H1 (cell line): ENCODE measurements at regions not wholly inside any gene's neighbourhood (a gene's known extent, or its start where the extent isn't known, plus 50 kb on each side); places are given as distances from the start of the nearest gene placed in this dataset.

ENCODE experiments used
- CTCF ChIA-PET: fragments of 300-600 bp; sonication (Branson Sonifier 250); formaldehyde crosslinking; loops from one replicate; lab custom pipeline; 2021; ENCODE audit not compliant: partially characterized antibody; lab: Charles Lee
- POLR2A ChIA-PET: fragments of 300-600 bp; sonication (Branson Sonifier 250); formaldehyde crosslinking; loops from one replicate; lab custom pipeline; 2021; ENCODE audit warnings: inconsistent platforms; ENCODE audit not compliant: partially characterized antibody; lab: Charles Lee
- DNase-seq, 2 experiments: peaks; one replicate each; pipeline versions ENCODE4 v3.0.0 to v3.0.0-alpha.2; 2010 to 2022; ENCODE audit warnings: low spot score in 2 of 2, low read depth in 1 of 2, mixed read lengths in 1 of 2
- FAIRE-seq: peaks from 2 replicates; lab custom pipeline; 2011; peaks lifted over from hg19 to GRCh38; lab: Jason Lieb, UNC
- H2AFZ ChIP-seq: 2 replicates; pipeline ENCODE4 v1.8.1; 2012; ENCODE audit warnings: low read length, inconsistent platforms
- H2AK5ac ChIP-seq: 2 replicates; pipeline ENCODE4 v1.6.1; 2013; ENCODE audit warnings: low read depth, low read length
- H2BK120ac ChIP-seq: replicated peaks from 2 replicates; pipeline ENCODE3; 2013; ENCODE audit warnings: low read depth, low read length, inconsistent platforms
- H2BK12ac ChIP-seq: 2 replicates; pipeline ENCODE4 v1.6.1; 2013; ENCODE audit warnings: low read depth, low read length
- H2BK15ac ChIP-seq: 2 replicates; pipeline ENCODE4 v1.6.1; 2013; ENCODE audit warnings: low read length
- H2BK20ac ChIP-seq: 2 replicates; pipeline ENCODE4 v1.6.1; 2013; ENCODE audit warnings: low read length
- H2BK5ac ChIP-seq: 2 replicates; pipeline ENCODE4 v1.6.1; 2013; ENCODE audit warnings: low read depth, low read length
- H3K14ac ChIP-seq: 2 replicates; pipeline ENCODE4 v1.6.1; 2013; ENCODE audit warnings: inconsistent platforms; ENCODE audit not compliant: insufficient read length
- H3K18ac ChIP-seq: 2 replicates; pipeline ENCODE4 v1.6.1; 2013; ENCODE audit warnings: low read length; ENCODE audit errors: extremely low read depth
- H3K23ac ChIP-seq: 2 replicates; pipeline ENCODE4 v1.6.1; 2013; ENCODE audit warnings: inconsistent platforms; ENCODE audit not compliant: insufficient read length
- H3K23me2 ChIP-seq: 2 replicates; pipeline ENCODE4 v1.6.1; 2013; ENCODE audit warnings: low read depth, low read length
- H3K27ac ChIP-seq: 2 replicates; pipeline ENCODE4 v1.6.1; 2011; ENCODE audit warnings: low read depth, low read length, inconsistent platforms
- H3K27me3 ChIP-seq, 4 experiments: replicated peaks in 1 of 4; 1 replicate in 1 of 4; 2 replicates in 3 of 4; pipeline versions ENCODE4 v1.6.1 to v1.8.1; 2011 to 2013; ENCODE audit warnings: low read length in 3 of 4, mild to moderate bottlenecking in 3 of 4, inconsistent platforms in 2 of 4, mixed read lengths in 2 of 4, moderate library complexity in 1 of 4; ENCODE audit not compliant: control insufficient read depth in 3 of 4, insufficient read depth in 3 of 4; ENCODE audit errors: extremely low read depth in 1 of 4
- H3K36me3 ChIP-seq, 4 experiments: 2 replicates each; pipeline versions ENCODE4 v1.6.1 to v1.8.1; 2011 to 2013; ENCODE audit warnings: mild to moderate bottlenecking in 4 of 4, low read length in 3 of 4, moderate library complexity in 2 of 4, control low read depth in 1 of 4, inconsistent platforms in 1 of 4; ENCODE audit not compliant: insufficient read depth in 4 of 4, control insufficient read depth in 2 of 4
- H3K4ac ChIP-seq: replicated peaks from 2 replicates; pipeline ENCODE3; 2013; ENCODE audit warnings: low read length, low read depth, mixed read lengths, inconsistent platforms; ENCODE audit not compliant: insufficient read length
- H3K4me1 ChIP-seq, 4 experiments: replicated peaks in 1 of 4; 1 replicate in 1 of 4; 2 replicates in 3 of 4; pipeline versions ENCODE4 v1.6.1 to v1.8.1; 2011 to 2013; ENCODE audit warnings: low read length in 3 of 4, inconsistent platforms in 2 of 4, mixed read lengths in 1 of 4; ENCODE audit not compliant: insufficient read depth in 4 of 4, control insufficient read depth in 3 of 4
- H3K4me2 ChIP-seq, 2 experiments: 2 replicates each; pipeline versions ENCODE4 v1.6.1 to v1.8.1; 2011 to 2013; ENCODE audit warnings: low read depth in 2 of 2, low read length in 2 of 2, control low read depth in 1 of 2, inconsistent platforms in 1 of 2, mild to moderate bottlenecking in 1 of 2; ENCODE audit not compliant: insufficient read depth in 1 of 2
- H3K4me3 ChIP-seq, 4 experiments: fragments of 200-600, 300-600 bp in 1 of 4; sonication (generic), shearing (Covaris generic), sonication (Bioruptor Twin) in 1 of 4; 2 replicates each; pipeline versions ENCODE4 v1.5.1 to v1.8.1; 2011 to 2016; ENCODE audit warnings: low read length in 4 of 4, low read depth in 3 of 4, control low read depth in 2 of 4, inconsistent platforms in 2 of 4, mild to moderate bottlenecking in 2 of 4, mixed read lengths in 1 of 4, moderate library complexity in 1 of 4; ENCODE audit not compliant: insufficient read depth in 2 of 4; ENCODE audit errors: extremely low read depth in 1 of 4
- H3K56ac ChIP-seq: replicated peaks from 2 replicates; pipeline ENCODE3; 2013; ENCODE audit warnings: low read depth, mild to moderate bottlenecking, mixed read lengths, low read length, inconsistent platforms; ENCODE audit not compliant: insufficient read length
- H3K79me1 ChIP-seq: 2 replicates; pipeline ENCODE4 v1.6.1; 2013; ENCODE audit warnings: low read depth, low read length, control low read depth
- H3K79me2 ChIP-seq, 2 experiments: 2 replicates each; pipeline versions ENCODE4 v1.6.1 to v1.8.1; 2012 to 2013; ENCODE audit warnings: low read length in 2 of 2, mild to moderate bottlenecking in 2 of 2, inconsistent platforms in 1 of 2; ENCODE audit not compliant: insufficient read depth in 2 of 2, control insufficient read depth in 1 of 2
- H3K9ac ChIP-seq, 4 experiments: replicated peaks in 1 of 4; 1 replicate in 1 of 4; 2 replicates in 3 of 4; pipeline versions ENCODE4 v1.6.1 to v1.8.1; 2011 to 2013; ENCODE audit warnings: low read depth in 3 of 4, low read length in 3 of 4, control low read depth in 2 of 4, mild to moderate bottlenecking in 2 of 4, moderate library complexity in 2 of 4, inconsistent platforms in 1 of 4; ENCODE audit errors: extremely low read depth in 1 of 4
- H3K9me3 ChIP-seq, 2 experiments: 2 replicates each; pipeline versions ENCODE4 v1.6.1 to v1.8.1; 2012 to 2013; ENCODE audit warnings: mild to moderate bottlenecking in 2 of 2, moderate library complexity in 2 of 2, control low read depth in 1 of 2, inconsistent platforms in 1 of 2, low read depth in 1 of 2, low read length in 1 of 2, mixed read lengths in 1 of 2; ENCODE audit not compliant: insufficient read depth in 2 of 2
- H4K20me1 ChIP-seq, 2 experiments: replicated peaks in 1 of 2; 2 replicates each; pipeline versions ENCODE3 to v1.8.1; 2011 to 2013; ENCODE audit warnings: inconsistent platforms in 2 of 2, low read length in 2 of 2, mild to moderate bottlenecking in 1 of 2; ENCODE audit not compliant: insufficient read depth in 2 of 2, control insufficient read depth in 1 of 2
- H4K5ac ChIP-seq: 2 replicates; pipeline ENCODE4 v1.6.1; 2013; ENCODE audit warnings: low read length, low read depth, mixed read lengths, inconsistent platforms; ENCODE audit not compliant: insufficient read length
- H4K8ac ChIP-seq: 2 replicates; pipeline ENCODE4 v1.8.0; 2013; ENCODE audit warnings: mild to moderate bottlenecking, moderate library complexity, low read length, inconsistent platforms; ENCODE audit not compliant: insufficient read depth; ENCODE audit errors: extremely low read depth
- H4K91ac ChIP-seq: replicated peaks from 2 replicates; pipeline ENCODE3; 2013; ENCODE audit warnings: low read length, mixed read lengths, inconsistent platforms; ENCODE audit not compliant: insufficient read length
- BRCA1 ChIP-seq: IDR thresholded peaks from 2 replicates; pipeline ENCODE4 v1.6.1; 2012; ENCODE audit warnings: low read depth, low read length, improper control_type of control experiment
- CEBPB ChIP-seq: IDR thresholded peaks from 2 replicates; pipeline ENCODE4 v1.6.1; 2012; ENCODE audit warnings: low read depth, low read length
- CHD2 ChIP-seq: IDR thresholded peaks from 2 replicates; pipeline ENCODE4 v1.6.1; 2012; ENCODE audit warnings: low read length, improper control_type of control experiment
- CTBP2 ChIP-seq: IDR thresholded peaks from 2 replicates; pipeline ENCODE4 v1.7.0; 2011; ENCODE audit warnings: borderline replicate concordance, mild to moderate bottlenecking, moderate library complexity, mixed read lengths, low read length; ENCODE audit not compliant: insufficient read depth, insufficient read length
- GTF2F1 ChIP-seq: IDR thresholded peaks from 2 replicates; pipeline ENCODE4 v1.6.1; 2012; ENCODE audit warnings: low read depth, low read length, improper control_type of control experiment, borderline replicate concordance
- KDM4A ChIP-seq: IDR thresholded peaks from one replicate; pipeline ENCODE4 v1.7.1; 2012; ENCODE audit warnings: low read depth, mild to moderate bottlenecking, moderate library complexity, low read length, inconsistent platforms; ENCODE audit not compliant: severe bottlenecking
- RAD21 ChIP-seq, 2 experiments: IDR thresholded peaks in 1 of 2; conservative IDR thresholded peaks in 1 of 2; 2 replicates each; pipeline ENCODE4 v1.6.1; 2011; ENCODE audit warnings: low read depth in 2 of 2, low read length in 2 of 2, improper control_type of control experiment in 1 of 2, inconsistent platforms in 1 of 2, mild to moderate bottlenecking in 1 of 2, moderate library complexity in 1 of 2
- RNF2 ChIP-seq: fragments of 200-900, 300-1000 bp; sonication (generic); IDR thresholded peaks from 2 replicates; pipeline ENCODE4 v1.7.1; 2016; ENCODE audit warnings: borderline replicate concordance, low read depth, mild to moderate bottlenecking, antibody characterized with exemption, low read length; ENCODE audit not compliant: poor library complexity, severe bottlenecking; ENCODE audit errors: missing control alignments
- SIX5 ChIP-seq: IDR thresholded peaks from 2 replicates; pipeline ENCODE4 v1.6.1; 2011; ENCODE audit warnings: mild to moderate bottlenecking, low read depth, low read length
- SP1 ChIP-seq: IDR thresholded peaks from 2 replicates; pipeline ENCODE4 v1.6.1; 2011; ENCODE audit warnings: low read depth, low read length
- TAF7 ChIP-seq: optimal IDR thresholded peaks from 2 replicates; pipeline ENCODE3; 2011; ENCODE audit warnings: low read depth, mild to moderate bottlenecking, inconsistent platforms, low read length, moderate library complexity, borderline replicate concordance
- USF2 ChIP-seq: IDR thresholded peaks from 2 replicates; pipeline ENCODE4 v1.6.1; 2011; ENCODE audit warnings: low read length, improper control_type of control experiment
- WGBS, 2 experiments: shearing (Covaris generic) in 1 of 2; methylation state at CpG; one replicate each; pipeline versions ENCODE4 v1.1.6 to v1.1.7; 2013 to 2015; ENCODE audit warnings: low lambda C conversion rate in 2 of 2, mixed read lengths in 2 of 2, inconsistent platforms in 1 of 2, low coverage in 1 of 2, missing lambda C conversion rate in 1 of 2; ENCODE audit not compliant: insufficient replicate concordance in 2 of 2, insufficient coverage in 1 of 2, insufficient read length in 1 of 2; ENCODE audit errors: extremely low coverage in 1 of 2, missing lambda C conversion rate in 1 of 2; 5-methylcytosine and 5-hydroxymethylcytosine counted together

- no peaks in the 10 kb centered on the region for H3K9me3 ChIP-seq
- H3K4me1 ChIP-seq: peaks cover 0 to 4% (median 2%) of the 10 kb centered on the region in 4 experiments; a peak in 2 of 7 replicates
- no peak overlapping the region for H2BK15ac ChIP-seq
- no peak overlapping the region for H3K4me2 ChIP-seq
- no peak overlapping the region for H4K8ac ChIP-seq
- POLR2A ChIA-PET: no interaction called here
- H4K20me1 ChIP-seq: no peaks in the 10 kb centered on the region
- no peak overlapping the region for H2BK120ac ChIP-seq
- no peak overlapping the region for H2BK12ac ChIP-seq
- no peak for FAIRE-seq
- H3K36me3 ChIP-seq: no peaks in the 10 kb centered on the region
- no peak overlapping the region for H3K56ac ChIP-seq
- H2BK5ac ChIP-seq: no peak overlapping the region
- H3K23me2 ChIP-seq: 0 out of 2 replicates have a peak, but pooled peaks cover 2% of the 10 kb centered on the region
- WGBS, 2 experiments: 94% methylated on average over 12 of the region's 13 CpGs; no CpG with 5 or more reads in 1 of the 2 experiments
- no peak overlapping the region for H3K23ac ChIP-seq
- no peaks in the 10 kb centered on the region for H3K79me2 ChIP-seq
- H2AK5ac ChIP-seq: no peak overlapping the region
- H2BK20ac ChIP-seq: no peak overlapping the region
- H3K27ac ChIP-seq: no peak overlapping the region
- no peak overlapping the region for H4K5ac ChIP-seq
- no peak overlapping the region for H3K4me3 ChIP-seq
- H2AFZ ChIP-seq: no peak overlapping the region
- no peaks in the 10 kb centered on the region for H3K79me1 ChIP-seq
- H3K18ac ChIP-seq: no peak overlapping the region
- H3K9ac ChIP-seq: no peak overlapping the region
- no peak overlapping the region for H3K4ac ChIP-seq
- no peaks in the 10 kb centered on the region for H3K27me3 ChIP-seq
- no peak overlapping the region for H3K14ac ChIP-seq
- DNase-seq: no peak
- no peak overlapping the region for H4K91ac ChIP-seq
- CTCF ChIA-PET: interaction anchor here (1.0 to 3.8 kb wide), 3 partner anchors 101 to 230 kb away, joined by 3 to 15 read pairs (median 3); no protein-coding TSS in a partner anchor
- no peak for TF ChIP-seq KDM4A
- TF ChIP-seq BRCA1: no peak
- TF ChIP-seq CHD2: no peak
- no peak for TF ChIP-seq CTBP2
- TF ChIP-seq RNF2: no peak
- no peak for TF ChIP-seq USF2
- no peak for TF ChIP-seq CEBPB
- no peak for TF ChIP-seq RAD21 (IDR thresholded peaks at IDR 0.05 in 1 of 2, conservative IDR thresholded peaks at IDR 0.05 in 1 of 2; ENCODE audit: low read depth in 2 of 2, low read length in 2 of 2)
- no peak for TF ChIP-seq SIX5
- TF ChIP-seq SP1: no peak
- no peak for TF ChIP-seq GTF2F1
- no peak for TF ChIP-seq TAF7
Observed at GRCh38 chr10:84766923-84767322, 438.5 kb downstream of the CCSER2 start.
